Activated naive CD8-positive, alpha-beta T cell treated with anti-CD3 and anti-CD28 coated beads, Interleukin-2, amount 10 ng/mL, durations not matched to agents 7 days and 5 days (primary cell): ENCODE measurements at regions not wholly inside any gene's neighbourhood (a gene's known extent, or its start where the extent isn't known, plus 50 kb on each side); places are given as distances from the start of the nearest gene placed in this dataset.

Experiments used
- ATAC-seq: fragments of 150-1000 bp; cut with Tn5 transposase; one replicate; pipeline ENCODE4 v1.10.0; 2021; ENCODE audit warnings: low read depth, moderate library complexity
- POLR2A ChIA-PET: fragments of 350-600 bp; sonication (Branson Sonifier 250); formaldehyde crosslinking; loops from one replicate; lab custom pipeline; 2021; ENCODE audit warnings: antibody characterized with exemption; lab: Charles Lee
- DNase-seq: peaks from one replicate; pipeline ENCODE4 v3.0.0; 2021
- H3K27ac Mint-ChIP-seq: one replicate; pipeline ENCODE4 v1.8.0; 2022; ENCODE audit warnings: mild to moderate bottlenecking, mixed read lengths
- H3K27me3 Mint-ChIP-seq: one replicate; pipeline ENCODE4 v1.8.0; 2022; ENCODE audit warnings: mild to moderate bottlenecking, moderate library complexity, mixed read lengths
- H3K36me3 Mint-ChIP-seq: one replicate; pipeline ENCODE4 v1.8.0; 2021; ENCODE audit warnings: mild to moderate bottlenecking, mixed read lengths
- H3K4me1 Mint-ChIP-seq: one replicate; pipeline ENCODE4 v1.8.0; 2021; ENCODE audit warnings: mixed read lengths
- H3K4me3 Mint-ChIP-seq: one replicate; pipeline ENCODE4 v1.8.0; 2022; ENCODE audit warnings: mild to moderate bottlenecking, moderate library complexity, mixed read lengths
- H3K9me3 Mint-ChIP-seq: one replicate; pipeline ENCODE4 v1.8.0; 2021; ENCODE audit warnings: mixed read lengths

DNA sequence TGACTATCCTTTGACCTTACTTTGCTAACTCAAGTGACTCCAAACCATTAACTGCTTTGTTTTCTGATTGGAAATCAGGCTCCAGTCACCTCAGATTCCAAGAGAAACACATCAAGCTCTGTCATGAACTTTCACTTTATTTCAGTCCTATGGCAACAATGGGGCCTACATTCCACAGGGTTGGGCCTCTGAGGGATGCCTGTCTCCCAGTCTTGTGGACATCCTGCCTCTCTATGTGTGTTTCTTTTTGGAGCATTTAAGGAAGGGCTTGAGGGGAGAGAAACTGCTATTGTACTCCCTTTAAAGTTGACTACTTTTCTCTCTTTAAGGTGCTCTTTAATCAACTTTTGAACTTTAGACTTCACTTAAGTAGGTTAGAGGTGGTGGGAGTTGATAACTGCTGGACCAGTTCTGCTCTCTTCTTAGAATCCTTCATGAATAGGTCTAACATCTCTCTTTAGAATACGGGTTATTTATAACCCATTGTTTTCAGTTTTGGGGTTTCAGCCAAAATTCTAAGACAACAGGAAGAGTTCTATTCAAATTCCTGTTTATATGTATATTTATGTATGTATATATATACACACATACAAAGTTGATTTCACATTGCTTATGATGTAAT is 274.3 kb upstream of the NR3C2 start:
- DNase-seq (no peak), ATAC-seq (no peak)
- Mint-ChIP-seq H3K9me3 (peaks cover 2% of the 10 kb centered on the region), H3K4me1 (no peaks in the 10 kb centered on the region), H3K4me3 (no peak overlapping the region), H3K27me3 (no peaks in the 10 kb centered on the region), H3K27ac (no peak overlapping the region), H3K36me3 (no peaks in the 10 kb centered on the region)
- POLR2A ChIA-PET: no interaction called here

DNA sequence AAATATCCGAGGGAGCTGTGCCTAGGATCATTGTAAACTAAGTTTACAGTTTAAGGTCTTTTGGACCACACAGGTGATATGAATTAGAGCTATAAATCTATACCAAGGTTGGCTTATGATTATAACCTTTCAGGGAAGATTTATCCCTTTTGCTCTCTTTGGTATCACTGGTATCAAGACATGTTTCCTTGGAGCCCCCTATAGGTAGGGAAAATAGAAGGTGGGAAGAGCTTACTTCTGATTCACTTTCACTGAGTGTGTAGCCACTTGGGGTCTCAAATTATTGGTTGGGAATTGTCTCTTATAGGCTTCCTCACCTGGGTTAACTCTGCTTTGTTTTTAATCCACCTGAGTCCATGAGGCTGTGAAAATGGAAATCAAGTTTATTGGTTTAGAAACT is 262.1 kb upstream of the NR3C2 start:
- ATAC-seq (no peak), DNase-seq (no peak)
- no peak overlapping the region for H3K4me3 Mint-ChIP-seq
- no peaks in the 10 kb centered on the region for H3K27me3 Mint-ChIP-seq
- no peaks in the 10 kb centered on the region for H3K4me1 Mint-ChIP-seq
- no peaks in the 10 kb centered on the region for H3K36me3 Mint-ChIP-seq
- H3K27ac Mint-ChIP-seq: no peak overlapping the region
- no peaks in the 10 kb centered on the region for H3K9me3 Mint-ChIP-seq
- POLR2A ChIA-PET: no interaction called here

DNA sequence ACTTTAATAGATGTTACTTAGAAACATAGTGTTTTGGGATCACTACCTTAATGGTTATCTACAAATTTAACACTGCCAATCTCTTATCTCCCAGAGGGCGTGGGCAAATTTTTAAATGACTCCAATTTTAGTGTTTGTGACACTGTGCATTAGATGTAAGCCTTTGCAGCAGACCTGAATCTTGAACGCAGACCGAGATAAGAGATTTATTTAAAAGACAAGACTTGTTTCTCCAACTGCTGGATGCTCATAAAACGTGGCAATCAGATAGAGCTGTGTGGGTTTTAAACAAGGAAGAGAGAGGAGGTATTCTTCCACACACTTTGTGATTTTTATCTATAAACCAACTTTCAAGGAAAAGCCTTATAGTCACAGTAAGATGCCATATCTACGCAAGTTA is 252.5 kb upstream of the NR3C2 start:
- Mint-ChIP-seq H3K27me3 (no peaks in the 10 kb centered on the region), H3K9me3 (no peaks in the 10 kb centered on the region), H3K36me3 (no peaks in the 10 kb centered on the region), H3K4me3 (no peak overlapping the region), H3K4me1 (no peaks in the 10 kb centered on the region), H3K27ac (no peak overlapping the region)
- no peak for DNase-seq
- no peak for ATAC-seq
- POLR2A ChIA-PET: no interaction called here

DNA sequence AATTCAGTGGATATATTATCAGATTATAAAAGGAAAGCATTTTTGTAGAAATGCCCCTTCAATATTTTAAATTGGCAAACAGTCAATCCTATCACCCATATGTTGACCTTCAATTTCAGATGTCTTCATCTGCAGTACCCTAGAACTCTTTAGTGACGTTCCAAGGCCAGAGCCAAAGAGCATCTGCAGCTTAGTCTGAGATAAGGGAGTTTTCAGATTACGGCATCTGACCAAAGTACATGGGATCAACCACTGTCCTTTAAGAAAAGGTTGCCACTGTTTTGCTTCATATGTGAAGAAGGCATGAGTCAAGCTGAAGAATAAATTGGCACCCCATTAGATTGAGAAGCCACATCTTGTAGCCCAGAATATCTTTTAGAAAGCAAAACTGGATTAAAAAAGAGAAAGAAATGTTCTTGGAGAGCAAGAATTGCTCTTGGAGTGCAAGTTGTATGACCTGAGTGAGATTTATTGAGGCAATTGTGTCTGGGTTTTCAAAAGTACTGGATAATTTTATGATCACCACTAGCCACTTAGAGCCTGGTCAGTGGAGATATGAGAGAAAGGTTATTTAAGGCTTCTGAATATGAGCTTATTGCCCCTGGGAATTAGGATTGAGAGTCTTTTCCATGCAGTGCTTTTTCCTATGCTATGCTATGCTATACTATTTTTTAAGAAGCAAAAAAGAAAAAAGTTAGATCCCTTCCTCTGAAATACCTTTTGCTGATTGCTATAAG is 251.9 kb upstream of the NR3C2 start:
- Mint-ChIP-seq H3K4me1 (no peaks in the 10 kb centered on the region), H3K9me3 (no peaks in the 10 kb centered on the region), H3K27me3 (no peaks in the 10 kb centered on the region), H3K36me3 (no peaks in the 10 kb centered on the region), H3K27ac (no peak overlapping the region), H3K4me3 (no peak overlapping the region)
- DNase-seq (no peak), ATAC-seq (no peak)
- POLR2A ChIA-PET: no interaction called here

DNA sequence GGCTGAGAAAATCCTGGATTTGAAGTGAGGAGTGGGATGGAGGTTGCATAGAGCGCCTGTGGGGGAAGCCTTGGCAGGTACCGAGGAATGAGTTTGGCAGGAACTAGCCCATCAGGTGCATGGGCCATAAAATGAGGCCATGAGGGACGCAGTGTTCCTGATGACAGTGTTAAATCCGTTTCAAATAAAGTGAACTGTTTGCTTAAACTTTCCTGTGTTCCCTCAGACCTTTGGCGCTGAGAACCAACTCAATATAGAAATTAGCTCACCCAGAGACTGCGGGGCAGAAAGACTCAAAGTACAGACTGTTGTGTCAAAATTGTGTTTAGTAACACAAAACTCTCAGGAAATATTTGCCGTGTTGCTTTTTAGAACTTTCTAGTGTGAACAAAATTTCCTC is 250.0 kb upstream of the NR3C2 start:
- Mint-ChIP-seq H3K27ac (no peak overlapping the region), H3K4me3 (no peak overlapping the region), H3K27me3 (no peaks in the 10 kb centered on the region), H3K9me3 (no peaks in the 10 kb centered on the region), H3K36me3 (no peaks in the 10 kb centered on the region), H3K4me1 (no peaks in the 10 kb centered on the region)
- DNase-seq (no peak), ATAC-seq (no peak)
- POLR2A ChIA-PET: no interaction called here

DNA sequence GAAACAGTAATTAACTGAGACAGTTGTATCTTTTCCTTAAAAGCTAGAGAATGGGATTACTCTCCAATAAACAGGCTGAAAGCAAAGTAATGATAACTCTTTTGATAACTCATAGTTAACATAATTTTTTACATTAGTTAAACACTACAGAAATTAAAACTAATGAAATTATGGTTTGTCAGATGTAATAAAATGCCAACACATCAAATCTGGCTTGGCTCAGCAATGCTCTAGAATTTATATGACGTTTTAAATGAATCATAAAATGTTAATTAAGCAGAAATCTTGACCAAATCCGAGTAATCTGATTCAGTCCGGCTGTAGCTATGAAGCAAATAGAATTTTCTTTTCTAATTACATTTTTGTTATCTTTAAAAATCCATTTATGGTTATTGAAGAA is 244.2 kb upstream of the NR3C2 start:
- POLR2A ChIA-PET: no interaction called here
- Mint-ChIP-seq H3K36me3 (no peaks in the 10 kb centered on the region), H3K4me1 (no peaks in the 10 kb centered on the region), H3K4me3 (no peak overlapping the region), H3K27me3 (no peaks in the 10 kb centered on the region), H3K9me3 (no peaks in the 10 kb centered on the region), H3K27ac (no peak overlapping the region)
- DNase-seq (no peak), ATAC-seq (no peak)

DNA sequence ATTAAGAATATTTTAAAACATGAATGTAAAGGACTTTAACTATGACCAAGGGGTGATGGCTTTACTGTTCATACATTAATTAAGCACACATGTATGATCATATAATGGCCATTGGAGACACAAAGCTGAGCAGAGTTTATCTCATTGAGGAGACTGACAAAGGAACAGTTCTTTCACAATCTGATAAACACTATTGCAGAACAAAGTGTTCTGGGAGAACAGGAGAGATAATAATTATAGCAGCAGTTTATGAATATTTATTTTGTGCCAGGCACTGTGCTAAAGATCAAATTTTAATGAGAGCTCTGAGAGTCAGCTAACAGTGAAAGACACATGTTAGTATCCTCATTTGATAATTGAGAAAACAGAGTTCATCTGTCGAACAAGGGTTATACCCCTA is 242.4 kb upstream of the NR3C2 start:
- no peak overlapping the region for H3K4me3 Mint-ChIP-seq
- no peaks in the 10 kb centered on the region for H3K9me3 Mint-ChIP-seq
- no peak for DNase-seq
- no peaks in the 10 kb centered on the region for H3K27me3 Mint-ChIP-seq
- POLR2A ChIA-PET: no interaction called here
- no peak overlapping the region for H3K27ac Mint-ChIP-seq
- no peaks in the 10 kb centered on the region for H3K4me1 Mint-ChIP-seq
- no peaks in the 10 kb centered on the region for H3K36me3 Mint-ChIP-seq
- no peak for ATAC-seq

DNA sequence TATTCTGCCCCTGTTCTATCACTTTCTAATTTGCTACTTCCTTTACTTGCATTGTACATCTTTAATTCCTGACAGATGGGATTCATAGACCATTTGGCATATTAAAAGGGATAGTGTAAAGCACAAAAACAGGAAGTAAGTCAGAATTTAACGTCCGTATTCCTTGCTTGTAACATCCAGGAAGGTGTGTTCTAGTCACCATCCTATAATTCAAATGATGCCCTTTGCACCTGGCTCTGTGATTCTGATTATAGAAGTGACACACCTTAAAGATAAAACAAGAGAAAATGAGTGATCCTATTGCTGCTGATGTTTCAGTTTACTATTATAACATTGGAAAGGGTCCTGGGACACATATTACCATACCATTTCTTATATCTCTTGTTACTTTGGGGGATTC is 238.7 kb upstream of the NR3C2 start:
- ATAC-seq (no peak), DNase-seq (no peak)
- H3K4me3 Mint-ChIP-seq: no peak overlapping the region
- no peak overlapping the region for H3K27ac Mint-ChIP-seq
- no peaks in the 10 kb centered on the region for H3K4me1 Mint-ChIP-seq
- H3K36me3 Mint-ChIP-seq: no peaks in the 10 kb centered on the region
- H3K27me3 Mint-ChIP-seq: no peaks in the 10 kb centered on the region
- no peaks in the 10 kb centered on the region for H3K9me3 Mint-ChIP-seq
- POLR2A ChIA-PET: no interaction called here

DNA sequence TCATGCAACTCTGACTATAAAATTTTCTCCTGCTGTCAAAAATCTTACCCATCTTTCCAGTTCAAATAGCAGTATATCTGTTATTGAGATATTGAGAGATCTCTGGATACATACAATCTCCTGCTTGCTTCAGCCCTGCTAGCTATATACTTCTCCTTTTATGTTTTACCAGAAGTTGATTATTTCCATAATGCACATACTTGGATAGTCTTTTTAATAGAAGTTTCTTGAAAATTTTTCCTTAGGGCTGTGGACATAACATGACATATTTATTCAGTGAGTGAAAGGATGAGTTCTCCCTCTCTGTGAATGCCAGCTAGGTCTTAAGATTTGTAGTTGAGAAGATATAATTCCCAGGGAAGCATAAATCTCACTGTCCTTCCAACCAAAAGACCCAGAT is 234.1 kb upstream of the NR3C2 start:
- Mint-ChIP-seq H3K4me3 (no peak overlapping the region), H3K27me3 (no peaks in the 10 kb centered on the region), H3K9me3 (no peaks in the 10 kb centered on the region), H3K27ac (no peak overlapping the region), H3K4me1 (no peaks in the 10 kb centered on the region), H3K36me3 (no peaks in the 10 kb centered on the region)
- ATAC-seq: no peak
- DNase-seq: no peak
- POLR2A ChIA-PET: no interaction called here

DNA sequence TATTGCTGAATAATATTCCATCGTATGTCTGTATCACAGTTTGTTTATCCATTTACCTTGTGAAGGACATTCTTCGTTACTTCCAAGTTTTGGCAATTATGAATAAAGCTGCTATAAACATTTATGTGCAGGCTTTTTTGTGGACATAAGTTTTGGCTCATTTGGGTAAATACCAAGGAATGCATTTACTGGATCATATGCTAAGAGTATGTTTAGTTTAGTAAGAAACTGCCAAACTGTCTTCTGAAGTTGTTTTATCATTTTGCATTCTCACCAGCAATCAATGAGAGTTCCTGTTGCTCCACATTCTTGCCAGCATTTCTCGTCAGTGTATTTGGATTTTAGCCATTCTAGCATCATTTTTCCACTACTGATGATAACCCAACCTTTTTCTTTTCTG is 232.7 kb upstream of the NR3C2 start:
- no peaks in the 10 kb centered on the region for H3K9me3 Mint-ChIP-seq
- H3K27me3 Mint-ChIP-seq: no peaks in the 10 kb centered on the region
- H3K27ac Mint-ChIP-seq: no peak overlapping the region
- no peaks in the 10 kb centered on the region for H3K36me3 Mint-ChIP-seq
- ATAC-seq (no peak), DNase-seq (no peak)
- POLR2A ChIA-PET: no interaction called here
- no peak overlapping the region for H3K4me3 Mint-ChIP-seq
- no peaks in the 10 kb centered on the region for H3K4me1 Mint-ChIP-seq

DNA sequence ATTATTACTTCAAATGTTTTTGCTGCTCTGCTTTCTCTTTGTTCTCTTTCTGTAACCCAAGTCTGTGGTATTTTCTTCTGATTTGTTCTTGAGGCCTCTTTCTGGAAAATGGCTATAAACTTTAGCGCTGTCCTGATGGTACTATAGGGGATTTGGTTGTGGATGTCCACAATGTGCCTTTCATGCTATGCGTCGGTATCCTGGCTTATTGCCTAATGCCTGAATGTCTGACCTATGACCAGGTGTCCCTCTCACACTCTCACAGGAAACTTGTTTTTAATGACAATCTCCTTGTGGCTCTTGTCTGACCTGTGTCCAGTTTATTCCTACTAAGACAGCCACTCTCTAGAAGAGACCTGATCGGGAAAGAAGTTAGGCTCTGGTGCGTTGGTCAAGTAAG is 222.4 kb upstream of the NR3C2 start:
- no peaks in the 10 kb centered on the region for H3K36me3 Mint-ChIP-seq
- H3K9me3 Mint-ChIP-seq: peaks cover 4% of the 10 kb centered on the region
- no peak for ATAC-seq
- H3K27me3 Mint-ChIP-seq: no peaks in the 10 kb centered on the region
- no peak overlapping the region for H3K4me3 Mint-ChIP-seq
- no peak overlapping the region for H3K27ac Mint-ChIP-seq
- DNase-seq: no peak
- H3K4me1 Mint-ChIP-seq: no peaks in the 10 kb centered on the region
- POLR2A ChIA-PET: no interaction called here

DNA sequence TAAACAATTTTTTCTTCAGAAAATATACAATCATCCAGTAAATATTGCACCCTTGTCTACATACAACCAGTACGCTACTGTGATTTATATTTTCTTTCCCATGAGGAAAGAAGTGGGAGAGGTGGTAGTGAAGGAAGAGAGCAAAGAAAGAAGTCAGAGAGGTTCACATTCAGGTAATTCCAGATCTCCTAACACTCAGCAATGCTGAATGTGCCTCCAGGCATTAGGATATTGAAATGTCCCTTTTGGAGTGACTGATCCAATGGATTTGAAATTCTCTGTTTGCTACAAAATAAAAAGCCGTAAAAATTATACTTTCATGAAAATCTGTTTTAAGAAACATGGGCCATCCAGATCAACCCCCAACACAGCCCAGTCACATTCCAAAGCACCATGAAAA is 211.9 kb upstream of the NR3C2 start:
- no peak overlapping the region for H3K27ac Mint-ChIP-seq
- H3K4me1 Mint-ChIP-seq: peaks cover 1% of the 10 kb centered on the region
- no peaks in the 10 kb centered on the region for H3K36me3 Mint-ChIP-seq
- H3K27me3 Mint-ChIP-seq: no peaks in the 10 kb centered on the region
- H3K4me3 Mint-ChIP-seq: no peak overlapping the region
- H3K9me3 Mint-ChIP-seq: no peaks in the 10 kb centered on the region
- POLR2A ChIA-PET: no interaction called here
- ATAC-seq (no peak), DNase-seq (no peak)

DNA sequence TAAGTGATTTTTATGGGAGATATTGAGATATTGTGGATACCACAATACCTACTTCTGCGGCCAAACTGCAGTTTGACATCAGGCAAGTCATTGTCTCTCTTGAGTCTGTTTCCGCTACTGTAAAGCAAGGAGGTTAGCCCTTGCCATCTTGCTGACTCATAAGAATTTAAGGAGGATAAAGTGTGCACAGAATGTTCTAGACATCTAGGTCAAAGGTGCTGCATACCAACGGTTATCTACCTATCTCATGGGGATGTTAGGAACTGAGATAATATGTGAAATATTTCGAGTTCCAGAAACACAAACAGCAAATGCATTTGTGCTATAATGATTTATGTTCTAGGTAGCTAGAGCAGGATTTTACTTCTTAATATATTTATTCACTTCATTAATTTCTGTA is 211.5 kb upstream of the NR3C2 start:
- Mint-ChIP-seq H3K4me3 (no peak overlapping the region), H3K27ac (no peak overlapping the region), H3K27me3 (no peaks in the 10 kb centered on the region), H3K4me1 (peaks cover 1% of the 10 kb centered on the region), H3K36me3 (no peaks in the 10 kb centered on the region), H3K9me3 (no peaks in the 10 kb centered on the region)
- ATAC-seq (no peak), DNase-seq (no peak)
- POLR2A ChIA-PET: no interaction called here

DNA sequence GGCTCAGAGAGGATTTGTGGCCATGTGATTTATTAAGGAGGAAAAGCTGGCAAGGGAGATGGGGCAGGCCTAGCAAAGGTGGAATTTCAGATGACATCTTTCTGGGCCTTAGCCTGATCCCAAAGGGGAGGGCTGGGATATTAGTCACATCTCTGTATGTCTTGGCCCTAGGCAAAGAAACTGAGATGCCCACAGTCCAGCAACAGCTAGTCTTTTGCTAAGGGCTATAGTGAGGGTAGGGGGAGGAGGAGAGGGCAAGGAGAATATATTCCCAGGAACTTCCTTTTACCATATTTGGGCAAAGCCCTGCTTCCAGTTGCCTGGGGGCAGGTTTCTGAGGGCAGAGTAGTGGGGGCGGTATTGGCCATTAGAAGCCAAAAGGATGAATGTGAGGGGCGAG is 209.8 kb upstream of the NR3C2 start:
- no peak overlapping the region for H3K27ac Mint-ChIP-seq
- DNase-seq (no peak), ATAC-seq (no peak)
- H3K36me3 Mint-ChIP-seq: no peaks in the 10 kb centered on the region
- H3K27me3 Mint-ChIP-seq: no peaks in the 10 kb centered on the region
- no peaks in the 10 kb centered on the region for H3K9me3 Mint-ChIP-seq
- no peak overlapping the region for H3K4me3 Mint-ChIP-seq
- POLR2A ChIA-PET: no interaction called here
- no peaks in the 10 kb centered on the region for H3K4me1 Mint-ChIP-seq
